Esophagus mucosa (tissue), 1 donor: ENCODE measurements at regions not wholly inside any gene's neighbourhood (a gene's known extent, or its start where the extent isn't known, plus 50 kb on each side); places are given as distances from the start of the nearest gene placed in this dataset.

Experiments used
- ATAC-seq: fragments of 200-7000 bp; cut with Tn5 transposase; one replicate; pipeline ENCODE4 v1.9.1; 2020
- donor health status: DM: yes; HTN: yes; CAD: no.

DNA sequence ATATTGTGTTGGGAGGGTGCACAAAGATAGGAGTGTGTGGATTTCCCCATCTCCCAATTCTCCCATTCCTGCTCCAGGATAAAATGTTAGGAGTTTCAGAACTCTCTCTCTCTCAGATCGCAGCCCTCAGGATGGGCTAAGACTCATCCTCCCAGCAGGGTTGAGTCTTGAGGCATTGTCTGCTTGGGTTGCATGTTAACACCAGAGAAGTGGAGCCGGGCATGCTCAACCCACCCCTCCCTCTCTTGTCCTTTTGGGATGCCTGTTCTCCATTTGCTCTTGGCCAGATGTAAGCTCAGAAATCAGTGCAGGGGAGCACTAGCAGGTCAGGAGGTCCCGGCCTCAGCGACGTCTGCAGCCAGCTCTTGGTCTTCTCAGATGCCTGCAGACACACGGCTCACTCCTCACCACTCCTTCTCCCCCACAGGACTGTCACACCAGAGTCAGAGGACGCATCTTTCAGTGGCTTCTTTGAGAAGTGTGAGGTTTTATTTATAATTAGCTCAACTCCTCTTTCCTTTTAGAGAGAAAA is 1456.5 kb downstream of the TBC1D22A start:
- no peak for ATAC-seq

DNA sequence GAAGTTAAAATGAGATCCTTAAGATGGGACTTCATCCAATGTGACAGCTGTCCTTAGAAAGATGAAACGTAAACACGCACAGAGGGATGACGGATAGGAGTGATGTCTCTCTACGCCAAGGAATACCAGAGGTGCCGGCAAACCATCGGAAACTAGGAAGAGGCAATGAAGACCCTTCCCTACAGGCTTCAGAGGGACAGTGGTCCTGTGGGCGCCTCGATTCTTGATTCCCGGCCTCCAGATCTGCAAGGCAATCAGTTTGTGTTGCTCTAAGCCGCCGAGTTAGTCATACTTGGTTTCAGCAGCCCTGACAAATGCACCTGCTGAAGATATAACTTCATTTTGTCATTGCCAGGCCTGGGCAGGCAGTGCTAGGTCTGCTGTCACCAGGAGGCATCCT is 1455.1 kb downstream of the TBC1D22A start:
- no peak for ATAC-seq

DNA sequence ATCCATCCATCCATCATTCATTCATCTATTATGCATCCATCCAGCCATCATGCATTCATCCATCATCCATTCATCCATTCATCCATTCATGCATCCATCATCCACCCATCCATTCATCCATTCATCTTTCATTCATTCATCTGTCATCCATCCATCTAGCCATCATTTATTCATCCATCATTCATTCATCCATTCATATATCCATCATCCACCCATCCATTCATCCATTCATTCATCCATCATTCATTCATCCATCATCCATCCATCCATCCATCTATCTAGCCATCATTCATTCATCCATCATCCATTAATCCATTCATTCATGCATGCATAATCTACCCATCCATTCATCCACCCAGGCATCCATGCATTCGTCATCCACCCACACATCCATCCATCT is 1450.3 kb downstream of the TBC1D22A start:
- ATAC-seq, result no peak

DNA sequence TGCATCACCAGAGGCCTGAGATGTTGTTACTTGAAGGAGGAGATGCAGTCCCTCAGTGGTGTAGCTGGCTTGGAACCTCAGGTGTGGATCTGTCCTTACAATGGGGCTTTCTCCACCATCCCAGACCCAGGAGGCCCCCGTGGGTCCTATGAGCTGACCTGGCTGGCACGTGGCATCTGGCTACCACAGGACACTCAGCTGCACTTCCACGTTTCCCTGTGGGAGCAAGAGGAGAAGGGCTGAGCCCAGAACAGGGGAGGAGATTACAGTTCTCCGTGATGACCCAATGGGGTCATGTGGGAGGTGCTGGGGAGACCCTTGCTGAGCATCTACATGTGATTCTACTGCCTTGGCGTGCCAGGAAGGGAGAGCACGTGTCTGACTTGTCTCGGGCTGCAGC is 1448.4 kb downstream of the TBC1D22A start:
- no peak for ATAC-seq

DNA sequence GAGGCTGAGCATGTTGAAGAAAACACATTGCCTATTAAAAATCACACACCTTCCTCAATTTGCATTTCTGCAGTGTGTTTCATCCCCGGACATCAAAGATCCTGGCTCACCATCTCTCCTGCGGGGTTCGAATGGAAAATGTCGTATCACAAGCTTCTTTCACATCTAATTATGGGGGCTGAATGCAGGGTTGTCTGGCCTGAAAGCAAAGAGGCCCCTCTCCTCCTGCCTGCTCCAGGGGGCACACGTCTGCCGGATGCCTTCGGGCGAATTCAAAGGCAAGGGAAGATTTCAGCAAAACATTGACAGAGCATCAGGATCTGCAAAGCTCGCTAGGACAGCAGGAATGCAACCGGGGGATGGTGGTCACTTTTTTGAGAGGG is 1447.7 kb downstream of the TBC1D22A start:
- no peak for ATAC-seq

- ATAC-seq, result no peak
These were observed 1447.2 kb downstream of the TBC1D22A start for GRCh38 chr22:48209473-48210197.

GRCh38 chr22:48208894-48209293 is 1446.4 kb downstream of the TBC1D22A start:
- no peak for ATAC-seq

- no peak for ATAC-seq
These were observed 1445.6 kb downstream of the TBC1D22A start for GRCh38 chr22:48207919-48208535.

DNA sequence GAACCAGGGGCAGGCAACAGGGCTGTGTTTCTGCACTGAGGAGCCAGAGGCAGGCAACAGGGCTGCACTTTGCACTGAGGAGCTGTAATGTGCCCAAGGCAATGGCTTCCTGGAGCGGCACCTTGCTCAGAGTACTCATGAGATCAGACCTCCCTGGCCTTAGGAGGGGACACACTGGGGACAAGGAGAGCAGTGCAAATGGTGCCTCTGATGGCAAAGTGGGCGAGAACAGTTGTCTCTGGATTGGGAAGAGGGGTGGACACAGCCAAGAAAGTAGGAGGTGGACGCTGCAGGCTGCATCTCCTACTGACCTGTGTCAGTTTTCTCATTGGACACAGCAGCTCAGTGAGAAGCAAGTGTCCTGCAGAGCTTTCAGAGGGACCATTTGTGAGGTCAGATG is 1443.3 kb downstream of the TBC1D22A start:
- ATAC-seq, result no peak

DNA sequence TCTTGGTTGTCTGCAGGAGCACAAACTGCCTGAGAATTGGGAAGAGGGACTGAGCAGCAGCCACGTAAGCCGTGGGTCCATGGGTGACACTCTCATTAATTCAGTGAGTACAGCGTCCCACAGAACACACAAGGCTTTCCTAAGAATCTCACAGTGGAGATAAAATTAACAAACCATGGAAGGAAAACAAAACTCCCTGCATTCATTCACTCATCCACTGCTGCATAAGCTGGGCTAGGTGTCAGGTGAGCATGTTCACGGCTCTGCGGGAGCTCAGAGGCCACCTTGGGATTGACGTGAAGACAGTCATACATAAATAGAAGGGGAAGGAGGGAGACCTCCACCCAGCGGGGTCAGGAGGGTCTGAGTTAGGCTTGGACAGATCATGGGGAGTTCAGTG is 1442.7 kb downstream of the TBC1D22A start:
- no peak for ATAC-seq

- ATAC-seq, result no peak
These were observed 1441.8 kb downstream of the TBC1D22A start for GRCh38 chr22:48204296-48204695.

DNA sequence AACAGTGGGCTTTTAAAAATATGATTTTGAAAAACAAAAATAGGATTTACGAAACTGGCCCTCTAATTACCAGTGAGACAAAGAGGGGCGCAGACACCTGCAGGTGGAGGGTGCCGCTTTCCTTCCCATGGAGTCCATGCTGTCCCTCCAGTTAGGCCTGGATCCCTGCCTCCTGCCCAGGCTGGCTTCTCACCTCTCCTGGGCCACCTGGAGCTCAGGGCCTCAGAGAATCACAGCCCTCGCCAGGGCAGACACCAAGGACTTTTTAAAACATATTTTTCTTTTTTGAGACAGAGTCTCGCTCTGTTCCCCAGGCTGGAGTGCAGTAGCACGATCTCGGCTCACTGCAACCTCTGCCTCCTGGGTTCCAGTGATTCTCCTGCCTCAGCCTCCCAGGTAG is 1437.2 kb downstream of the TBC1D22A start:
- no peak for ATAC-seq

DNA sequence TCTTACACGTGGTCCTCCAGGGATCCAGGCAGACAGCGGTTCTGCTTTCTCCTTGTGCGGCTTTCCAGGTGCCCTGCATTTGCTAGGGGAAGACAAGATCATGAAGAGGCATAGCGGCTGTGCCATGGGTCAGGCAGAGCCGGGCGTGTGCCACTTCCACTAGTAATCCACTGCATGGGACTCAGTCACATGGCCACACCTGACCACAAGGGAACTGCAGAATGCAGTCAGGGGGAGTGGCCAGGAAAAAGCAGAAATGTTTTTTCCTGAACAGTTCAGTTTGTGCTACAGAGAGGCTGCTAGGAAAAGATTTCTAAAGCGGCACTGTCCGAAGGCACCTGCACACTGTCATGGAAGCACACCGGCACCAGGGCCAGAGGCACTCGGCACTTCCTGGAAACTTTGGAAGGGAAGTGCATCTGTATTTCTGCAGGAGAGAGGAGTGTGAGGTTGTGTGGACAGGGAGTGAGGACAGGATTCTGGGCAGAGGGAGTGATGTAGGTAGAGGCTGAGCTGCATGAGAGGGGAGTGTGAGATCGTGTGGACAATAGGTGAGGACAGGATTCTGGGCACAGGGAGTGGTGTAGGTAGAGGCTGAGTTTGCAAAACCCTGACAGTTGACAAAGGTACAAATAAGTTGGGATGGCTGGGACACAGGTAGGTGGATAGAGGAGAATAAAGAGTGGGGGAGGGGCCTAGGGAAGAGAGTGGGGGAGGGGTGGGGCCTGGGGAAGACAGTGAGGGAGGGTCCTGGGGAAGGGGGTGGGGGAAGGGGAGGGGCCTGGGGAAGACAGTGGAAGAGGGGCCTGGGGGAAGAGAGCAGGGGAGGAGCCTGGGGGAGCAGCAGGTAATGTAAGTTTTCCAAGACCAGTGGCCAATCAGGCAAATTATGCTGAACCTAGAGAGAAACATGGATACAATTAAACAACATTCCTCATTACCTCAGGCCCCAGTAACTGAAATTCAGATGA is 1436.3 kb downstream of the TBC1D22A start:
- no peak for ATAC-seq

GRCh38 chr22:48197189-48197690 is 1434.8 kb downstream of the TBC1D22A start:
- ATAC-seq, result no peak

DNA sequence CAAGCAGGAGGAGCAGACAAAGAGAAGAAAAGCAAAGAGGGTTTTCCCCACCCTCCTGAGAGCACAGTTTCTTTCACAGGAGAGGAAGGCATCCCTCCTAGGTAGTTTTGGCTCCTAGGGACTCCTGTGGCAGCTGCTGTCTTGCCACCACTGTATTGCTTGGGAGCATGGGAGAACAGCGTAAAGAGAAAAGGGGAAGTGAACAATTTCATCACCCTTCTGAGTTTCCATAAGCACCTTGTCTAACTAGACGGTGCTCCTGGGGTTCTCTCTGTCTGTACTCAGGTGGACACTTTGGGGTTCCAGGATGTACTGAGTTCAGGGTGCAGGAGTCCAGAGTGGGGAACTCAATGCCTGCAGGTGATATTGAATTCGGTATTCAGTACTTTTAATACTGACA is 1430.5 kb downstream of the TBC1D22A start:
- ATAC-seq, result no peak

DNA sequence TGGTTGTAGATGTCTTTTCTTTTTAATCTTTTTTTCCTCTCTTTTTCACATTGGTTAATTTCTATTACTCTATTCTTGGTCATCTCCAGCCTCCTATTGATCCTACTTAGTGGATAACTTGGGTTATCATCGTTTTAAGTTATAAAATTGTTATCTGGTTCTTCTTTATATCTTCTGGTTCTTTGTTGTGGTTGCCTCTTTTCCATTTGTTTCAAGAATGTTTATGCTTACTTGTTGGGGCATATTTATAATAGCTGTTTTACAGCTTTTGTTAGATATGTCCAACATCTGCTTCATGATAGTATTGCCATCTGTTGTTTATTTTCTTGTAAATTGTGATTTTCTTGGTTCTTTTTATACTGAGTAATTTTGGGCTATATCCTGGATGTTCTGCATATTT is 1429.6 kb downstream of the TBC1D22A start:
- ATAC-seq, result no peak

DNA sequence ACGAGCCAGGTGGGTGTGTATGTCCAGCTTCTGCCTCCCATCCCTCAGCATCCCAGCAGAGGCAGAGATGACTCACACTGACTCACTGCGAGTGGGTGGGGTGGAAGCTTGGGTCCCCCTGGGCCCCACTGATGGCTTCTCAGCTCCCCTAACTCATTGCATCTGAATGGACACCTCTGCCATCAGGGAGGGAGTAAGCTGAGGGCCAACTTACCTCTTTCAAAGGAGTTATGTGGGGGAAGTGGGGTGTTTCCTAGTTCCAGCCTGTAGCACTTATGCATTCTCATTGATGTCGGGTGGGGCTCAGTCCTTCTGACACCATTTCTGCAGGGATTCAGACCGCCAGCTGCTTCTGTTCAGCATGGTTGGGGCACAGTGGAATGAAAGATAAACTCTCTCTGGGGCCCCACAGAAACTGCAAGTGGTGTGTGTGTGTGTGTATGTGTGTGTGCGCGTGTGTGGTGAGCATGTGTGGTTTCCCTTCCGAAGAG is 1425.8 kb downstream of the TBC1D22A start:
- no peak for ATAC-seq

DNA sequence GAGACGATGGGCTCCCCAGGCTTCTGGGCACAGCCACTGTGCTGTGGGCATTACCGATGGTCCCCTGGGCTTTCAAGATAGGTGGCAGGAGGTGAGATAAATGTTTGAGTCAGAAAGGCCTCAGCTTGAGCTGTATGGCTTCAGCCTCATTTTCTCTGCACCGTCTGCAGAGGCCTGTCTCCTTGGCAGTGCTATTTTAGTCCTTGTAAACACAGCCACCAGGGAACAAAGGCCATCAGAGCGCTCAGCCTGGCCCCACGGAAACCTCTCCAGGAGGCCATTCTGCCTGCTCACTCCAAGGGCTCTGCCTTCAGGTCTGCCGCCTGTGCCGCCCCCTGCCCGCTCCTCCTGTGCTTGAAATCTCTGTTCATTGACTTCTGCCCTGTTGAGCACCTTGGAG is 1424.9 kb downstream of the TBC1D22A start:
- ATAC-seq, result no peak

- no peak for ATAC-seq
These were observed 1423.8 kb downstream of the TBC1D22A start for GRCh38 chr22:48186146-48186790.

DNA sequence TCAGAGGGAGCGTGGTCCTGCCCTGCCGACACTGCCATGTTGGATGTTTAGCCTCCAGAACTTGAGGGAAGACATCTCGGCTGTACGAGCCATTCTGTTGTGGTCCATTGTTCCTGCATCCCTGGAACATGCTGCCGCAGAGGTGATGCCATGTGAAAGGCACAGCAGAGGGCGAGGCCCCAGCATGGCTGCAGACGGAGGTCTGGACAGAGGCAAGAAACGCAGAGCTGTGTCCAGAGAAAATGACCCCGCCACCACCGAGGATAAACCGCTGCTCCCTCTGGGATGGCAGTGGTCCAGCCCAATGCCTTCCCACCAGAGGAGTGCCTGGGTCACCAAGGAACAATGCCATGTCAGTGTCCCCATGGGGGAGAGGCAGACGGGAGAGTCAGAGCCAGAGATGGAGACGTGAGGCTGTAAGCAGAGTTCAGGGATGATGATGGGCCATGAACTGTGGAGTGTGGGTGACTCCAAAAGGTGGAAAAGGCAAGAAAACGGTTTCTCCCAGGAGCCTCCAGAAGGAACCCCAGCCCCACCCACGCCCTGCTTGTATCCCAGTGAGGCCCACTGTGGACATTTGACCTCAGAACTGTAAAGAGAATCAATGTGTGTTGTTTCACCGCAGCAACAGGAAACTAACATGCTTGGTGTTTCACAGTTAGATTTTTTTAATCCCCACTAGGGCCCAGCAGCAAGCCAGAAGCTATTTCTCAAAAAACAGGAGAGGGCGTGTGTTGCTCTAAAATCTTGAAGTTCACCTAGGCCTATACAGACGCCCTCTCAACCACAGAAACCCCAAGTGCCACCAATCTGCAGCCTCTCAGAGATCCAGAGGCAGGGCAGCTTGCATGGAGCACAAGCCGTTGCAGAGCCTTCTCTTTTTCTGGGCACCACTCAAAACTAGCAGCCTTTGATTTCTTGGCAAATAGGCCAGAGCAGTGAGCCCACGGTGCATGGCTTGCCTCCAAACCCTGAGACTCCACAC is 1422.9 kb downstream of the TBC1D22A start:
- ATAC-seq, result no peak
